ENCODE measurements at regions not wholly inside any gene's neighbourhood (a gene's known extent, or its start where the extent isn't known, plus 50 kb on each side); places are given as distances from the start of the nearest gene placed in this dataset.

GRCh38 chr21:38989745-38990423 is 184.2 kb downstream of the ETS2 start:
- TF ChIP-seq, protein P1, sequence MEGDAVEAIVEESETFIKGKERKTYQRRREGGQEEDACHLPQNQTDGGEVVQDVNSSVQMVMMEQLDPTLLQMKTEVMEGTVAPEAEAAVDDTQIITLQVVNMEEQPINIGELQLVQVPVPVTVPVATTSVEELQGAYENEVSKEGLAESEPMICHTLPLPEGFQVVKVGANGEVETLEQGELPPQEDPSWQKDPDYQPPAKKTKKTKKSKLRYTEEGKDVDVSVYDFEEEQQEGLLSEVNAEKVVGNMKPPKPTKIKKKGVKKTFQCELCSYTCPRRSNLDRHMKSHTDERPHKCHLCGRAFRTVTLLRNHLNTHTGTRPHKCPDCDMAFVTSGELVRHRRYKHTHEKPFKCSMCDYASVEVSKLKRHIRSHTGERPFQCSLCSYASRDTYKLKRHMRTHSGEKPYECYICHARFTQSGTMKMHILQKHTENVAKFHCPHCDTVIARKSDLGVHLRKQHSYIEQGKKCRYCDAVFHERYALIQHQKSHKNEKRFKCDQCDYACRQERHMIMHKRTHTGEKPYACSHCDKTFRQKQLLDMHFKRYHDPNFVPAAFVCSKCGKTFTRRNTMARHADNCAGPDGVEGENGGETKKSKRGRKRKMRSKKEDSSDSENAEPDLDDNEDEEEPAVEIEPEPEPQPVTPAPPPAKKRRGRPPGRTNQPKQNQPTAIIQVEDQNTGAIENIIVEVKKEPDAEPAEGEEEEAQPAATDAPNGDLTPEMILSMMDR (IDR thresholded peaks at IDR 0.05) = no peak
- no peak for TF ChIP-seq POLR2A (IDR thresholded peaks at IDR 0.05)

Measured in lower leg skin (tissue), 3 donors.